RWPE2 (cell line): ENCODE measurements at regions not wholly inside any gene's neighbourhood (a gene's known extent, or its start where the extent isn't known, plus 50 kb on each side); places are given as distances from the start of the nearest gene placed in this dataset.

Experiments
- ATAC-seq: fragments of 200-7000 bp; cut with Tn5 transposase; 3 replicates; pipeline ENCODE4 v1.9.1; 2021; ENCODE audit warnings: low read depth
- DNase-seq: peaks from one replicate; pipeline ENCODE4 v3.0.0-alpha.2; 2020; ENCODE audit warnings: low spot score
- H3K27ac ChIP-seq: fragments of 450-650 bp; 2 replicates; pipeline ENCODE4 v1.5.1; 2017; ENCODE audit warnings: mild to moderate bottlenecking; ENCODE audit not compliant: poor library complexity, severe bottlenecking
- H3K27me3 ChIP-seq: fragments of 250-450 bp; sonication (Bioruptor Pico); 2 replicates; pipeline ENCODE4 v1.5.1; 2021; ENCODE audit warnings: mild to moderate bottlenecking, moderate library complexity; ENCODE audit not compliant: insufficient read depth, poor library complexity, severe bottlenecking
- H3K36me3 ChIP-seq: fragments of 250-450 bp; sonication (Bioruptor Pico); 2 replicates; pipeline ENCODE4 v1.5.1; 2020; ENCODE audit warnings: low read depth, mild to moderate bottlenecking, moderate library complexity
- H3K4me1 ChIP-seq: fragments of 250-450 bp; sonication (Bioruptor Pico); 2 replicates; pipeline ENCODE4 v1.5.1; 2021; ENCODE audit warnings: mild to moderate bottlenecking, moderate library complexity; ENCODE audit not compliant: insufficient read depth, poor library complexity, severe bottlenecking
- H3K4me3 ChIP-seq: fragments of 250-450 bp; sonication (Bioruptor Pico); 2 replicates; pipeline ENCODE4 v1.5.1; 2021; ENCODE audit warnings: mild to moderate bottlenecking, moderate library complexity; ENCODE audit not compliant: severe bottlenecking
- H3K9me3 ChIP-seq: fragments of 250-450 bp; sonication (Bioruptor Pico); 2 replicates; pipeline ENCODE4 v1.5.1; 2021; ENCODE audit warnings: mild to moderate bottlenecking, moderate library complexity; ENCODE audit not compliant: severe bottlenecking
- CTCF ChIP-seq: fragments of 450-650 bp; IDR thresholded peaks from one replicate; pipeline ENCODE4 v1.5.1; 2017; ENCODE audit warnings: mild to moderate bottlenecking, moderate library complexity; ENCODE audit not compliant: poor library complexity, severe bottlenecking

GRCh38 chr18:75531212-75531850 lies 103.8 kb upstream of the SMIM21 start:
- H3K27ac ChIP-seq, result no peak overlapping the region

GRCh38 chr18:75530566-75531211 lies 103.2 kb upstream of the SMIM21 start:
- Histone ChIP-seq H3K27me3 (no peaks in the 10 kb centered on the region), H3K4me3 (no peak overlapping the region), H3K4me1 (no peaks in the 10 kb centered on the region), H3K36me3 (no peaks in the 10 kb centered on the region), H3K27ac (no peak overlapping the region), H3K9me3 (no peaks in the 10 kb centered on the region)
- TF ChIP-seq CTCF, result no peak
- ATAC-seq, result no peak
- no peak for DNase-seq

More at GRCh38 chr18:75531212-75531850, 103.8 kb upstream of the SMIM21 start:
- Histone ChIP-seq H3K36me3 (no peaks in the 10 kb centered on the region), H3K4me3 (no peak overlapping the region), H3K9me3 (no peaks in the 10 kb centered on the region), H3K4me1 (no peaks in the 10 kb centered on the region), H3K27me3 (no peaks in the 10 kb centered on the region)
- no peak for DNase-seq
- ATAC-seq, result no peak
- TF ChIP-seq CTCF, result no peak

- H3K4me3 ChIP-seq, result no peak overlapping the region
- no peak overlapping the region for H3K27ac ChIP-seq
- H3K27me3 ChIP-seq, result no peaks in the 10 kb centered on the region
- no peaks in the 10 kb centered on the region for H3K36me3 ChIP-seq
- no peaks in the 10 kb centered on the region for H3K9me3 ChIP-seq
- no peaks in the 10 kb centered on the region for H3K4me1 ChIP-seq
- no peak for TF ChIP-seq CTCF
- ATAC-seq (no peak), DNase-seq (no peak)
These were observed 102.6 kb upstream of the SMIM21 start for GRCh38 chr18:75530118-75530517.

- no peak for ATAC-seq
- no peak for TF ChIP-seq CTCF
These were observed 101.9 kb upstream of the SMIM21 start for GRCh38 chr18:75529394-75529793.

More at GRCh38 chr18:75529394-75529793, 101.9 kb upstream of the SMIM21 start:
- Histone ChIP-seq H3K4me1 (no peaks in the 10 kb centered on the region), H3K27me3 (no peaks in the 10 kb centered on the region), H3K27ac (no peak overlapping the region), H3K9me3 (no peaks in the 10 kb centered on the region), H3K4me3 (no peak overlapping the region), H3K36me3 (no peaks in the 10 kb centered on the region)
- DNase-seq, result no peak
